IMR-90 (cell line): ENCODE measurements at regions not wholly inside any gene's neighbourhood (a gene's known extent, or its start where the extent isn't known, plus 50 kb on each side); places are given as distances from the start of the nearest gene placed in this dataset.

Source experiments
- ATAC-seq: fragments of 200-7000 bp; cut with Tn5 transposase; 2 replicates; pipeline ENCODE4 v1.9.1; 2020; ENCODE audit warnings: low read depth, mild to moderate bottlenecking, moderate library complexity
- BruUV-seq: library from RNA; stranded (reverse); fragments of 400-500 nt; replicated peaks from 2 replicates; lab custom pipeline; 2021; lab: Mats Ljungman, UMichigan
- CTCF ChIA-PET: fragments of 300-600 bp; formaldehyde crosslinking; extraction: SDS; loops from one replicate; lab custom pipeline; 2021; ENCODE audit warnings: antibody characterized with exemption; lab: Yijun Ruan, JAX
- POLR2A ChIA-PET: fragments of 300-600 bp; sonication (Branson Sonifier 250); formaldehyde crosslinking; loops from one replicate; lab custom pipeline; 2022; ENCODE audit warnings: antibody characterized with exemption; ENCODE audit not compliant: unreplicated experiment; lab: Charles Lee
- DNase-seq: peaks from one replicate; pipeline ENCODE4 v3.0.0; 2013
- H2AFZ ChIP-seq: replicated peaks from 2 replicates; pipeline ENCODE3; 2013; ENCODE audit warnings: low read length, mild to moderate bottlenecking; ENCODE audit not compliant: poor library complexity
- H2AK5ac ChIP-seq: 2 replicates; pipeline ENCODE4 v1.6.1; 2013; ENCODE audit warnings: low read depth, low read length, inconsistent platforms
- H2AK9ac ChIP-seq: replicated peaks from 2 replicates; pipeline ENCODE3; 2013; ENCODE audit warnings: mild to moderate bottlenecking, low read depth, low read length, moderate library complexity; ENCODE audit not compliant: poor library complexity
- H2BK120ac ChIP-seq: 2 replicates; pipeline ENCODE4 v1.6.1; 2013; ENCODE audit warnings: low read depth, low read length, inconsistent platforms
- H2BK15ac ChIP-seq: 3 replicates; pipeline ENCODE4 v1.6.1; 2013; ENCODE audit warnings: low read depth, low read length, inconsistent platforms
- H2BK20ac ChIP-seq: 2 replicates; pipeline ENCODE4 v1.6.1; 2013; ENCODE audit warnings: low read depth, mild to moderate bottlenecking, inconsistent platforms, low read length, moderate library complexity
- H2BK5ac ChIP-seq: 2 replicates; pipeline ENCODE4 v1.6.1; 2013; ENCODE audit warnings: mild to moderate bottlenecking, low read depth, low read length, inconsistent platforms; ENCODE audit not compliant: poor library complexity, severe bottlenecking
- H3K14ac ChIP-seq: replicated peaks from 2 replicates; pipeline ENCODE4 v1.6.1; 2013; ENCODE audit warnings: low read depth, low read length, inconsistent platforms
- H3K18ac ChIP-seq: 2 replicates; pipeline ENCODE4 v1.6.1; 2013; ENCODE audit warnings: low read depth, low read length, control low read depth
- H3K23ac ChIP-seq: 2 replicates; pipeline ENCODE4 v1.6.1; 2013; ENCODE audit warnings: low read depth, low read length, inconsistent platforms
- H3K27ac ChIP-seq: 2 replicates; pipeline ENCODE4 v1.5.1; 2013; ENCODE audit warnings: mild to moderate bottlenecking, control low read depth, low read length; ENCODE audit not compliant: insufficient read depth
- H3K27me3 ChIP-seq: 2 replicates; pipeline ENCODE4 v1.6.1; 2013; ENCODE audit warnings: low read length; ENCODE audit not compliant: control insufficient read depth, insufficient read depth
- H3K36me3 ChIP-seq: 2 replicates; pipeline ENCODE4 v1.6.1; 2013; ENCODE audit warnings: low read length, mixed read lengths; ENCODE audit not compliant: control insufficient read depth, insufficient read depth
- H3K4ac ChIP-seq: 2 replicates; pipeline ENCODE4 v1.6.1; 2013; ENCODE audit warnings: low read depth, low read length, inconsistent platforms
- H3K4me1 ChIP-seq: 2 replicates; pipeline ENCODE4 v1.6.1; 2013; ENCODE audit warnings: low read length, mixed read lengths; ENCODE audit not compliant: control insufficient read depth, insufficient read depth
- H3K4me2 ChIP-seq: 2 replicates; pipeline ENCODE4 v1.6.1; 2013; ENCODE audit warnings: low read depth, mild to moderate bottlenecking, control low read depth, low read length, moderate library complexity
- H3K4me3 ChIP-seq: 2 replicates; pipeline ENCODE4 v1.5.1; 2013; ENCODE audit warnings: low read depth, mild to moderate bottlenecking, control low read depth, low read length, moderate library complexity; ENCODE audit not compliant: insufficient read depth
- H3K56ac ChIP-seq: 2 replicates; pipeline ENCODE4 v1.6.1; 2013; ENCODE audit warnings: low read length, inconsistent platforms; ENCODE audit not compliant: insufficient read depth; ENCODE audit errors: extremely low read depth
- H3K79me1 ChIP-seq, 2 experiments: 2 replicates each; pipeline ENCODE4 v1.6.1; 2013; ENCODE audit warnings: low read length in 2 of 2, inconsistent platforms in 1 of 2, low read depth in 1 of 2
- H3K9ac ChIP-seq: 2 replicates; pipeline ENCODE4 v1.6.1; 2013; ENCODE audit warnings: low read depth, low read length, control low read depth
- H3K9me1 ChIP-seq: 2 replicates; pipeline ENCODE4 v1.6.1; 2013; ENCODE audit warnings: low read length, inconsistent platforms; ENCODE audit not compliant: insufficient read depth
- H3K9me3 ChIP-seq: 2 replicates; pipeline ENCODE4 v1.6.1; 2013; ENCODE audit warnings: low read length; ENCODE audit not compliant: control insufficient read depth, insufficient read depth
- H4K20me1 ChIP-seq: 2 replicates; pipeline ENCODE4 v1.6.1; 2013; ENCODE audit warnings: low read length, inconsistent platforms; ENCODE audit not compliant: insufficient read depth
- H4K5ac ChIP-seq: 2 replicates; pipeline ENCODE4 v1.6.1; 2013; ENCODE audit warnings: mild to moderate bottlenecking, low read depth, low read length, control low read depth
- H4K8ac ChIP-seq, 2 experiments: 2 replicates each; pipeline ENCODE4 v1.6.1; 2013; ENCODE audit warnings: low read depth in 2 of 2, low read length in 2 of 2, control low read depth in 1 of 2, inconsistent platforms in 1 of 2
- H4K91ac ChIP-seq: 2 replicates; pipeline ENCODE4 v1.6.1; 2013; ENCODE audit warnings: low read depth, low read length, inconsistent platforms; ENCODE audit not compliant: insufficient read depth
- BHLHE40 ChIP-seq: fragments of 150-350 bp; IDR thresholded peaks from 2 replicates; pipeline ENCODE4 v1.6.1; 2016; ENCODE audit warnings: mild to moderate bottlenecking, low read depth, low read length
- CEBPB ChIP-seq: IDR thresholded peaks from 2 replicates; pipeline ENCODE4 v1.6.1; 2012; ENCODE audit warnings: low read depth, low read length, improper control_type of control experiment
- CHD1 ChIP-seq: IDR thresholded peaks from 2 replicates; pipeline ENCODE4 v1.6.1; 2012; ENCODE audit warnings: low read depth, low read length, improper control_type of control experiment
- CTCF ChIP-seq: conservative IDR thresholded peaks from 2 replicates; pipeline ENCODE4 v1.5.1; 2012; ENCODE audit warnings: mild to moderate bottlenecking, low read depth, low read length, improper control_type of control experiment
- ELK1 ChIP-seq: fragments of 150-350 bp; IDR thresholded peaks from 2 replicates; pipeline ENCODE4 v1.6.1; 2016; ENCODE audit warnings: low read depth, mild to moderate bottlenecking, low read length, moderate library complexity, borderline replicate concordance
- FOS ChIP-seq: fragments of 150-350 bp; IDR thresholded peaks from 2 replicates; pipeline ENCODE4 v1.6.1; 2016; ENCODE audit warnings: low read depth, low read length
- MAFK ChIP-seq: IDR thresholded peaks from 2 replicates; pipeline ENCODE4 v1.6.1; 2012; ENCODE audit warnings: low read depth, low read length, improper control_type of control experiment
- MAZ ChIP-seq: IDR thresholded peaks from 2 replicates; pipeline ENCODE4 v1.6.1; 2012; ENCODE audit warnings: low read depth, mild to moderate bottlenecking, low read length, improper control_type of control experiment, moderate library complexity, borderline replicate concordance
- MXI1 ChIP-seq: IDR thresholded peaks from 2 replicates; pipeline ENCODE4 v1.6.1; 2012; ENCODE audit warnings: low read depth, mild to moderate bottlenecking, low read length, moderate library complexity, borderline replicate concordance
- NFE2L2 ChIP-seq: fragments of 150-350 bp; IDR thresholded peaks from 2 replicates; pipeline ENCODE4 v1.6.1; 2016; ENCODE audit warnings: low read depth, mild to moderate bottlenecking, low read length
- POLR2A ChIP-seq: IDR thresholded peaks from 2 replicates; pipeline ENCODE4 v1.6.1; 2012; ENCODE audit warnings: mild to moderate bottlenecking, low read depth, low read length
- RAD21 ChIP-seq: IDR thresholded peaks from 2 replicates; pipeline ENCODE4 v1.6.1; 2012; ENCODE audit warnings: low read length, improper control_type of control experiment
- RCOR1 ChIP-seq: IDR thresholded peaks from 2 replicates; pipeline ENCODE4 v1.6.1; 2012; ENCODE audit warnings: mild to moderate bottlenecking, low read length, improper control_type of control experiment; ENCODE audit not compliant: insufficient replicate concordance
- RFX5 ChIP-seq: IDR thresholded peaks from 2 replicates; pipeline ENCODE4 v1.8.0; 2012; ENCODE audit warnings: low read depth, mild to moderate bottlenecking, low read length, moderate library complexity
- SMC3 ChIP-seq: fragments of 150-350 bp; IDR thresholded peaks from 2 replicates; pipeline ENCODE4 v1.6.1; 2016; ENCODE audit warnings: low read depth, mild to moderate bottlenecking, antibody characterized with exemption, low read length, moderate library complexity
- USF2 ChIP-seq: fragments of 150-350 bp; IDR thresholded peaks from 2 replicates; pipeline ENCODE4 v1.6.1; 2017; ENCODE audit warnings: mild to moderate bottlenecking, antibody characterized with exemption, low read length, low read depth
- WGBS, 2 experiments: methylation state at CpG; one replicate each; pipeline versions ENCODE4 v1.1.5 to v1.1.7; 2013; ENCODE audit warnings: missing lambda C conversion rate in 2 of 2; ENCODE audit not compliant: insufficient read length in 1 of 2; ENCODE audit errors: extremely low coverage in 2 of 2; 5-methylcytosine and 5-hydroxymethylcytosine counted together
- dilution Hi-C: fragments of 300-500 bp; cut with HindIII; formaldehyde crosslinking; loops from one replicate; pipeline ENCODE4 v1.14.3; 2018; ENCODE audit warnings: low sequenced_read_pairs; ENCODE audit not compliant: unreplicated experiment
- in situ Hi-C: fragments of 300-500 bp; cut with MboI; formaldehyde crosslinking; loops from 3 replicates; pipeline ENCODE4 v1.14.3; 2019; ENCODE audit warnings: low sequenced_read_pairs, inconsistent platforms, mixed read lengths
- intact Hi-C: fragments of 100-400 bp; cut with micrococcal nuclease; formaldehyde crosslinking; loops from 2 replicates; pipeline ENCODE4 v1.10.0; 2022

- in situ Hi-C loops (no loop called here), intact Hi-C loops (no loop called here), dilution Hi-C loops (no loop called here)
- no peak overlapping the region for H2BK120ac ChIP-seq
- no peaks in the 10 kb centered on the region for H3K36me3 ChIP-seq
- WGBS, 2 experiments = no CpG with 5 or more reads among the region's 3 CpGs
- H3K27me3 ChIP-seq = no peaks in the 10 kb centered on the region
- POLR2A ChIA-PET = no interaction called here
- H3K4ac ChIP-seq = no peak overlapping the region
- no peak overlapping the region for H2BK15ac ChIP-seq
- no peak overlapping the region for H2BK5ac ChIP-seq
- no peak overlapping the region for H3K14ac ChIP-seq
- no peaks in the 10 kb centered on the region for H4K20me1 ChIP-seq
- H2AK5ac ChIP-seq = no peak overlapping the region
- H4K5ac ChIP-seq = no peak overlapping the region
- H3K18ac ChIP-seq = no peak overlapping the region
- no peak overlapping the region for H3K4me3 ChIP-seq
- ATAC-seq (no peak), DNase-seq (no peak)
- no peak overlapping the region for H3K4me2 ChIP-seq
- H3K56ac ChIP-seq = no peak overlapping the region
- H3K23ac ChIP-seq = no peak overlapping the region
- H3K9me1 ChIP-seq = no peaks in the 10 kb centered on the region
- no peak overlapping the region for H2AFZ ChIP-seq
- H4K91ac ChIP-seq = no peak overlapping the region
- H4K8ac ChIP-seq = no peak overlapping the region
- H3K27ac ChIP-seq = no peak overlapping the region
- no peaks in the 10 kb centered on the region for H3K79me1 ChIP-seq
- no peaks in the 10 kb centered on the region for H3K4me1 ChIP-seq
- no peak overlapping the region for H3K9ac ChIP-seq
- no TSS peak for BruUV-seq
- H2BK20ac ChIP-seq = no peak overlapping the region
- H3K9me3 ChIP-seq = peaks cover 6% of the 10 kb centered on the region
- CTCF ChIA-PET = no interaction called here
- H2AK9ac ChIP-seq = no peak overlapping the region
- TF ChIP-seq RCOR1 (no peak), FOS (no peak), MXI1 (no peak), POLR2A (no peak), CTCF (no peak), SMC3 (no peak), RFX5 (no peak), ELK1 (no peak), CHD1 (no peak), CEBPB (no peak), BHLHE40 (no peak), RAD21 (no peak), USF2 (no peak), NFE2L2 (no peak), MAZ (no peak), MAFK (no peak)
Measured at GRCh38 chr21:18161841-18162240, 82.8 kb upstream of the CHODL start.
